Endodermal cell (in vitro differentiated cells): ENCODE measurements at regions not wholly inside any gene's neighbourhood (a gene's known extent, or its start where the extent isn't known, plus 50 kb on each side); places are given as distances from the start of the nearest gene placed in this dataset.

Experiments
- DNase-seq: peaks from one replicate; pipeline ENCODE4 v3.0.0-alpha.2; 2017
- H3K27ac ChIP-seq: 2 replicates; pipeline ENCODE4 v1.5.1; 2013; ENCODE audit warnings: mild to moderate bottlenecking, low read depth, low read length, moderate library complexity
- H3K27me3 ChIP-seq: 2 replicates; pipeline ENCODE4 v1.6.1; 2013; ENCODE audit warnings: mild to moderate bottlenecking, low read length, moderate library complexity; ENCODE audit not compliant: insufficient read depth, control insufficient read depth, poor library complexity, severe bottlenecking
- H3K36me3 ChIP-seq: 2 replicates; pipeline ENCODE4 v1.7.0; 2013; ENCODE audit warnings: mild to moderate bottlenecking, low read length, moderate library complexity; ENCODE audit not compliant: control insufficient read depth, insufficient read depth
- H3K4me1 ChIP-seq: one replicate; pipeline ENCODE4 v1.7.0; 2013; ENCODE audit warnings: low read length; ENCODE audit not compliant: control insufficient read depth, insufficient read depth
- H3K4me3 ChIP-seq: 2 replicates; pipeline ENCODE4 v1.5.1; 2013; ENCODE audit warnings: mild to moderate bottlenecking, low read length, moderate library complexity
- H3K9ac ChIP-seq: 2 replicates; pipeline ENCODE4 v1.6.1; 2013; ENCODE audit warnings: mild to moderate bottlenecking, low read length, moderate library complexity; ENCODE audit not compliant: poor library complexity, severe bottlenecking; ENCODE audit errors: extremely low read depth
- H3K9me3 ChIP-seq: 2 replicates; pipeline ENCODE4 v1.6.1; 2013; ENCODE audit warnings: mild to moderate bottlenecking, low read length, moderate library complexity; ENCODE audit not compliant: control insufficient read depth
- H3K27ac Mint-ChIP-seq: 2 replicates; pipeline ENCODE4 v1.8.0; 2020; ENCODE audit warnings: mixed read lengths
- H3K27me3 Mint-ChIP-seq: 2 replicates; pipeline ENCODE4 v1.8.0; 2021; ENCODE audit warnings: mild to moderate bottlenecking, mixed read lengths; ENCODE audit not compliant: insufficient read depth
- H3K36me3 Mint-ChIP-seq: 2 replicates; pipeline ENCODE4 v1.8.0; 2020; ENCODE audit warnings: low read depth, mixed read lengths
- H3K4me1 Mint-ChIP-seq: 2 replicates; pipeline ENCODE4 v1.8.0; 2020; ENCODE audit warnings: mixed read lengths
- H3K4me3 Mint-ChIP-seq: 2 replicates; pipeline ENCODE4 v1.8.0; 2020; ENCODE audit warnings: mild to moderate bottlenecking, moderate library complexity, mixed read lengths
- H3K9me3 Mint-ChIP-seq: 2 replicates; pipeline ENCODE4 v1.8.0; 2020; ENCODE audit warnings: mild to moderate bottlenecking, mixed read lengths
- WGBS, 2 experiments: methylation state at CpG; one replicate each; pipeline versions ENCODE4 v1.1.5 to v1.1.7; 2013; ENCODE audit warnings: missing lambda C conversion rate in 2 of 2, mixed read lengths in 1 of 2; ENCODE audit not compliant: insufficient coverage in 1 of 2, insufficient read length in 1 of 2; 5-methylcytosine and 5-hydroxymethylcytosine counted together
- TF ChIP-seq, protein P1 (sequence below): fragments of 200-600 bp; sonication (generic); conservative IDR thresholded peaks from 2 replicates; pipeline ENCODE4 v1.5.0; 2021; ENCODE audit warnings: antibody characterized with exemption, mild to moderate bottlenecking

DNA sequence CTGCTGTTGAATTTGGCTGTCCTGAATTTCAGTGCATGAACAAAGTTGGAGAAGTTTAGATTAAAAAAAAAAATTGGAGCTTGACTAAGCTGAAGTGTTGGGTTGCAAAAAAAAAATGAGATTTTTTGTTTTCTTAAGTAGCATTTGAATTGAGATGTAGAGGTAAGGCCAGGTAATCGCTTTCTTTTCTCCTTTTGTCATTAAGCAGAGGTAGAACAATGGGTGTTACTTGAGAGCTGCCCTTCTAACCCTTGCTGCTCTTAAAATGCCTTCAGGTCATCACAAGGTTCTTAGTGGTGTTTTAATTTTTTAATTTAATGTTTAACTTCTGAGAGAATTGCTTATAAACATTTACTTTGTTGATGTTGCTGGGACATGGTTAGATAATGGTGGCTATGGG lies 84.1 kb upstream of the PRDM1 start:
- H3K4me3 ChIP-seq: peak overlapping the region; percentile 61

DNA sequence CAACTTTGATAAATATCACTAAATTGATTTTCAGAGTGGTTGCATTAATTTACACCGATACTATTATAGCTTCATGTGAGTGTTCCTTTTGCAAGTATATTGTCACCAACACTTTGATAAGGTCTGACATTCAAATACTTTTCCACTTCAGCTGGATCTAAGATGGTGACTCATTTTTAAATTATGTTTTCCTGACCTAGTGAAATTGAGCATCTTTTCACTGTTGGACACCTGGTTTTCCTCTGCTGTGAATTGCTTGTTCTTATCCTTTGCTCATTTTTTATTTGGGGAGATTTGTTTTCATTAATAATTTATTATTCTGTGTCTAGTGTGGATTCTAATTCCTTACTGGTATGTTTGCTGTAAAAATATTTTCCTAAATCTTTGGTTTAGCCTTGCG lies 85.2 kb upstream of the PRDM1 start:
- H3K9me3 Mint-ChIP-seq: peaks cover 4% of the 10 kb centered on the region
- Histone ChIP-seq H3K36me3 (peaks cover 14% of the 10 kb centered on the region), H3K9ac (no peak overlapping the region), H3K4me1 (peaks cover 19% of the 10 kb centered on the region), H3K4me3 (peak overlapping the region; percentile 61), H3K9me3 (peaks cover 4% of the 10 kb centered on the region), H3K27ac (no peak overlapping the region), H3K27me3 (no peaks in the 10 kb centered on the region)
- TF ChIP-seq, protein P1, sequence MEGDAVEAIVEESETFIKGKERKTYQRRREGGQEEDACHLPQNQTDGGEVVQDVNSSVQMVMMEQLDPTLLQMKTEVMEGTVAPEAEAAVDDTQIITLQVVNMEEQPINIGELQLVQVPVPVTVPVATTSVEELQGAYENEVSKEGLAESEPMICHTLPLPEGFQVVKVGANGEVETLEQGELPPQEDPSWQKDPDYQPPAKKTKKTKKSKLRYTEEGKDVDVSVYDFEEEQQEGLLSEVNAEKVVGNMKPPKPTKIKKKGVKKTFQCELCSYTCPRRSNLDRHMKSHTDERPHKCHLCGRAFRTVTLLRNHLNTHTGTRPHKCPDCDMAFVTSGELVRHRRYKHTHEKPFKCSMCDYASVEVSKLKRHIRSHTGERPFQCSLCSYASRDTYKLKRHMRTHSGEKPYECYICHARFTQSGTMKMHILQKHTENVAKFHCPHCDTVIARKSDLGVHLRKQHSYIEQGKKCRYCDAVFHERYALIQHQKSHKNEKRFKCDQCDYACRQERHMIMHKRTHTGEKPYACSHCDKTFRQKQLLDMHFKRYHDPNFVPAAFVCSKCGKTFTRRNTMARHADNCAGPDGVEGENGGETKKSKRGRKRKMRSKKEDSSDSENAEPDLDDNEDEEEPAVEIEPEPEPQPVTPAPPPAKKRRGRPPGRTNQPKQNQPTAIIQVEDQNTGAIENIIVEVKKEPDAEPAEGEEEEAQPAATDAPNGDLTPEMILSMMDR: no peak
- H3K4me1 Mint-ChIP-seq: peaks cover 55% of the 10 kb centered on the region
- WGBS, 2 experiments: 91% methylated on average over 2 of the region's 2 CpGs; no CpG with 5 or more reads in 1 of the 2 experiments
- DNase-seq: no peak
- H3K4me3 Mint-ChIP-seq: no peak overlapping the region
- H3K27me3 Mint-ChIP-seq: peaks cover 19% of the 10 kb centered on the region
- H3K27ac Mint-ChIP-seq: no peak overlapping the region
- H3K36me3 Mint-ChIP-seq: peaks cover 14% of the 10 kb centered on the region

More for the DNA sequence above, 84.1 kb upstream of the PRDM1 start:
- H3K4me3 Mint-ChIP-seq: peak overlapping the region; percentile 43
- Histone ChIP-seq H3K27ac (no peak overlapping the region), H3K4me1 (peaks cover 19% of the 10 kb centered on the region), H3K27me3 (no peaks in the 10 kb centered on the region), H3K9ac (peak overlapping the region; percentile 2), H3K9me3 (peaks cover 4% of the 10 kb centered on the region), H3K36me3 (peaks cover 21% of the 10 kb centered on the region)
- H3K4me1 Mint-ChIP-seq: peaks cover 58% of the 10 kb centered on the region
- TF ChIP-seq, protein P1: no peak
- H3K27ac Mint-ChIP-seq: peak overlapping the region; percentile 87
- H3K27me3 Mint-ChIP-seq: peaks cover 13% of the 10 kb centered on the region
- H3K36me3 Mint-ChIP-seq: peaks cover 14% of the 10 kb centered on the region
- no peak for DNase-seq
- WGBS, 2 experiments: 9 to 22% methylated on average over 1 of the region's 1 CpG
- peaks cover 4% of the 10 kb centered on the region for H3K9me3 Mint-ChIP-seq

DNA sequence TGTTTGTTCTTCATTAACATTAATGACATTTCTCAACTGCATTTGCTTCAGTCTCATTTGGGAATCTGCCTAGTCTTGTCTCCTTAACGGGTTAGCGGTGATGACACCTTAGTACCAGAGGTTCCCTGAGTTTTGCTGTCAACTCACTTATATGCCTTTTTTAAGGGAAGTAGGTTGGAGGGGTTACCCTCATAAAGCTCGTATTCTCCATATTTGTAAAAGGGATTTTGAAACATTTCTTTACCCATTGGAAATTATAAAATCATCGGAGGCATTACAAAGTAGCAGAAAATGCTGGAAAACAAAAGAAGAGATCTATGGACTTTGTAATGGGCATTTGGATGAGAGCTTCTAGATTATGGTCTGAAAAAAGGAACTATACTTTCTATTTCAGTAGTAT lies 88.7 kb upstream of the PRDM1 start:
- Histone ChIP-seq H3K27ac (no peak overlapping the region), H3K27me3 (no peaks in the 10 kb centered on the region), H3K9me3 (peaks cover 4% of the 10 kb centered on the region), H3K36me3 (peaks cover 14% of the 10 kb centered on the region), H3K4me1 (peaks cover 5% of the 10 kb centered on the region), H3K4me3 (peak overlapping the region; percentile 94), H3K9ac (no peak overlapping the region)
- H3K4me3 Mint-ChIP-seq: peak overlapping the region; percentile 78
- H3K36me3 Mint-ChIP-seq: peaks cover 14% of the 10 kb centered on the region
- no peak for DNase-seq
- peaks cover 28% of the 10 kb centered on the region for H3K4me1 Mint-ChIP-seq
- H3K27ac Mint-ChIP-seq: no peak overlapping the region
- 75 to 83% methylated on average over 2 to 4 of the region's 4 CpGs for WGBS, 2 experiments
- peaks cover 4% of the 10 kb centered on the region for H3K9me3 Mint-ChIP-seq
- TF ChIP-seq, protein P1: no peak
- H3K27me3 Mint-ChIP-seq: peaks cover 43% of the 10 kb centered on the region
